ENCODE measurements at regions not wholly inside any gene's neighbourhood (a gene's known extent, or its start where the extent isn't known, plus 50 kb on each side); places are given as distances from the start of the nearest gene placed in this dataset.

DNA sequence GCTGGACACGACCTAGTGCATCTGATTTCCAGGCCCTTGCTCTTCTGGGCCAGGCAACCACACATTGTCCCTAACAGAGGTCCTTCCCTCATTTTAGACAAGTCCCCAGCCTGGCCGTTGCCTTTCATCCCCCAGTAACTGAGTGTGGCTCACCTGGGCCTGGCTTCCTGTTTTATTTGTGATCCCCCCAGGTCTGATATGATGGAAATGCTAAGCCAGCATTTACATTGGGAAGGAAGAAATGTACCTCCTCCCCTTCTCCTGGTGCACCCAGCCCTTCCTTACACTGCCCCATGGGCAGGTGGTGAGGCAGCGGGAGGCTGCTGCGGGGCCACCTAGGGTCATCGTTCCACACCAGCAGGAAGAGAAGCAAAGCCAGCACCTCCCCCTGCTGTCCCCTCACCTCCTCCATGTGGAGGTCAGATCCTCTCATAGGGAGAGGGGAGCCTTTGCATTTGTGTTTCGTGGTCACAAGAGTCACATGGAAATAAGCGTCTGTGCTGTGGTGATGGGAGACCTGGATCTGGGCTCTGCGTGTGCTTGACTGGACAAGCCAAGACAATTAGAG is 108.8 kb downstream of the GLRX3 start:
- no peak overlapping the region for H3K4me3 ChIP-seq (ENCODE audit: low read length)
- H3K4me1 ChIP-seq (ENCODE audit: insufficient read depth, low read length): no peaks in the 10 kb centered on the region
- no peaks in the 10 kb centered on the region; the same call in 1 of the 2 replicates for H3K9me3 ChIP-seq (ENCODE audit: low read length)
- intact Hi-C loops (cut with micrococcal nuclease): no loop called here
- H3K27ac ChIP-seq (ENCODE audit: low read length): no peak overlapping the region
- ATAC-seq (no peak), DNase-seq (no peak)
- TF ChIP-seq, protein P1, sequence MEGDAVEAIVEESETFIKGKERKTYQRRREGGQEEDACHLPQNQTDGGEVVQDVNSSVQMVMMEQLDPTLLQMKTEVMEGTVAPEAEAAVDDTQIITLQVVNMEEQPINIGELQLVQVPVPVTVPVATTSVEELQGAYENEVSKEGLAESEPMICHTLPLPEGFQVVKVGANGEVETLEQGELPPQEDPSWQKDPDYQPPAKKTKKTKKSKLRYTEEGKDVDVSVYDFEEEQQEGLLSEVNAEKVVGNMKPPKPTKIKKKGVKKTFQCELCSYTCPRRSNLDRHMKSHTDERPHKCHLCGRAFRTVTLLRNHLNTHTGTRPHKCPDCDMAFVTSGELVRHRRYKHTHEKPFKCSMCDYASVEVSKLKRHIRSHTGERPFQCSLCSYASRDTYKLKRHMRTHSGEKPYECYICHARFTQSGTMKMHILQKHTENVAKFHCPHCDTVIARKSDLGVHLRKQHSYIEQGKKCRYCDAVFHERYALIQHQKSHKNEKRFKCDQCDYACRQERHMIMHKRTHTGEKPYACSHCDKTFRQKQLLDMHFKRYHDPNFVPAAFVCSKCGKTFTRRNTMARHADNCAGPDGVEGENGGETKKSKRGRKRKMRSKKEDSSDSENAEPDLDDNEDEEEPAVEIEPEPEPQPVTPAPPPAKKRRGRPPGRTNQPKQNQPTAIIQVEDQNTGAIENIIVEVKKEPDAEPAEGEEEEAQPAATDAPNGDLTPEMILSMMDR (conservative IDR thresholded peaks at IDR 0.05; ENCODE audit: low read depth, low read length): no peak
- TF ChIP-seq EZH2phosphoT487 (IDR thresholded peaks at IDR 0.05; ENCODE audit: borderline replicate concordance, low read length): no peak
- no peak for TF ChIP-seq EZH2 (IDR thresholded peaks at IDR 0.05; ENCODE audit: low read length, unreplicated experiment)
- no TSS peak for BruUV-seq (replicated peaks)
- ChIA-PET POLR2A (ENCODE audit: unreplicated experiment) (no interaction called here), CTCF (no interaction called here)
- H3K27me3 ChIP-seq (ENCODE audit: low read length): no peaks in the 10 kb centered on the region
- no peak overlapping the region for H3K4me2 ChIP-seq (ENCODE audit: low read length)
- H3K9me2 ChIP-seq (replicated peaks; ENCODE audit: low read length): no peaks in the 10 kb centered on the region
- H3K9ac ChIP-seq (ENCODE audit: low read length): no peak overlapping the region
- H3K36me3 ChIP-seq (ENCODE audit: low read depth, low read length): no peaks in the 10 kb centered on the region
- no peaks in the 10 kb centered on the region for H3K79me2 ChIP-seq (ENCODE audit: low read length)
- no peak overlapping the region for H2AFZ ChIP-seq (ENCODE audit: low read length)
- H3F3A ChIP-seq (ENCODE audit: low read length, unreplicated experiment): no peaks in the 10 kb centered on the region
- H4K20me1 ChIP-seq (ENCODE audit: low read length): no peaks in the 10 kb centered on the region

DNA sequence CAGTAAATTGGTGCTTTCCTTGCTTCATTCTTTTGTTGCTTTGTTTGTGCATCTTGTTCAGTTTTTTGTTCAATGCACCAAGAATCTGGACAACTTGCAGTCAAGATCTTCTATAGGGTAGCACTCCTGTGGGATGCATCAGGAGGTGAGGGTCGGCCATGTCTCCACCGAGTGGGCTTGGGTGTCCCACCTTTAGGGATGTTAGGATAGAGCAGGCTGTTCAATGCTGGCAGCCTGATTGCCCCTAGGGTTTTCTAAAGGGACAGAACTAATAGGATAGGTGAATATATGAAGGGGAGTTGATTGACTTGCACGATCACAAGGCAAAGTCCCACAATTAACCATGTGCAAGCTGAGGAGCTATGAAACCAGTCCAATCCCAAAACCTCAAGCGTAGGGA is 109.9 kb downstream of the GLRX3 start:
- no peaks in the 10 kb centered on the region for H3K4me1 ChIP-seq (ENCODE audit: insufficient read depth, low read length)
- H3K27me3 ChIP-seq (ENCODE audit: low read length): no peaks in the 10 kb centered on the region
- H3K4me2 ChIP-seq (ENCODE audit: low read length): no peak overlapping the region
- H3K27ac ChIP-seq (ENCODE audit: low read length): no peak overlapping the region
- no peak for TF ChIP-seq EZH2 (IDR thresholded peaks at IDR 0.05; ENCODE audit: low read length, unreplicated experiment)
- no peak for TF ChIP-seq EZH2phosphoT487 (IDR thresholded peaks at IDR 0.05; ENCODE audit: borderline replicate concordance, low read length)
- TF ChIP-seq, protein P1 (conservative IDR thresholded peaks at IDR 0.05; ENCODE audit: low read depth, low read length): no peak
- CTCF ChIA-PET: no interaction called here
- no peaks in the 10 kb centered on the region for H3K9me2 ChIP-seq (replicated peaks; ENCODE audit: low read length)
- intact Hi-C loops (cut with micrococcal nuclease): no loop called here
- no peaks in the 10 kb centered on the region; the same call in 1 of the 2 replicates for H3K9me3 ChIP-seq (ENCODE audit: low read length)
- ATAC-seq (no peak), DNase-seq (no peak)
- no peaks in the 10 kb centered on the region for H3F3A ChIP-seq (ENCODE audit: low read length, unreplicated experiment)
- H3K79me2 ChIP-seq (ENCODE audit: low read length): no peaks in the 10 kb centered on the region
- H3K9ac ChIP-seq (ENCODE audit: low read length): no peak overlapping the region
- no peak overlapping the region for H2AFZ ChIP-seq (ENCODE audit: low read length)
- POLR2A ChIA-PET (ENCODE audit: unreplicated experiment): no interaction called here
- no TSS peak for BruUV-seq (replicated peaks)
- H3K36me3 ChIP-seq (ENCODE audit: low read depth, low read length): no peaks in the 10 kb centered on the region
- no peaks in the 10 kb centered on the region for H4K20me1 ChIP-seq (ENCODE audit: low read length)
- no peak overlapping the region for H3K4me3 ChIP-seq (ENCODE audit: low read length)

DNA sequence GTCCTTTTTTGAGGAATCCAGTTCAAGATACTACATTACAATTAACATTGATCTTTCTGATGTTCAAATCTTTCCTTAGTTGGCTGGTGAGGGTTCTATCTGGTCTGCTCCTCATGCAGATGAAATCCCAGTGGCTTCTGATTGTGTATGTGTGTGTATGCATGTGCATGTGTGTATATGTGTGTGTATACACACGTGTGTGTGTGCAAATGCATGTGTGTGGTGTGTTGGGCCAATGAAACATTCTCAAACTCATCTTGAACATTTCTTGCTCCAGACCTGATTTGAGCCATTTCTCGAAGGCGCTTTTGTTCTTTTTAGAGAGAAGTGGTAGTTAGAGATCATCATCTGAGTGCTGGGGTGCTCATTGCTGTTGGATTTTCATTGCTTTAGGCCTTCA is 113.9 kb downstream of the GLRX3 start:
- Histone ChIP-seq H3K27me3 (ENCODE audit: low read length) (no peaks in the 10 kb centered on the region), H3K9me2 (replicated peaks; ENCODE audit: low read length) (no peaks in the 10 kb centered on the region), H3K4me1 (ENCODE audit: insufficient read depth, low read length) (no peaks in the 10 kb centered on the region), H3K27ac (ENCODE audit: low read length) (no peak overlapping the region), H3F3A (ENCODE audit: low read length, unreplicated experiment) (no peaks in the 10 kb centered on the region), H4K20me1 (ENCODE audit: low read length) (no peaks in the 10 kb centered on the region), H3K4me3 (ENCODE audit: low read length) (no peak overlapping the region), H3K9ac (ENCODE audit: low read length) (no peak overlapping the region), H3K36me3 (ENCODE audit: low read depth, low read length) (no peaks in the 10 kb centered on the region), H3K4me2 (ENCODE audit: low read length) (no peak overlapping the region), H3K79me2 (ENCODE audit: low read length) (no peaks in the 10 kb centered on the region), H3K9me3 (ENCODE audit: low read length) (no peaks in the 10 kb centered on the region), H2AFZ (ENCODE audit: low read length) (no peak overlapping the region)
- TF ChIP-seq, protein P1 (conservative IDR thresholded peaks at IDR 0.05; ENCODE audit: low read depth, low read length): no peak
- TF ChIP-seq EZH2phosphoT487 (IDR thresholded peaks at IDR 0.05; ENCODE audit: borderline replicate concordance, low read length) (no peak), EZH2 (IDR thresholded peaks at IDR 0.05; ENCODE audit: low read length, unreplicated experiment) (no peak)
- POLR2A ChIA-PET (ENCODE audit: unreplicated experiment): no interaction called here
- no TSS peak for BruUV-seq (replicated peaks)
- CTCF ChIA-PET: no interaction called here
- intact Hi-C loops (cut with micrococcal nuclease): no loop called here
- no peak for ATAC-seq
- no peak for DNase-seq
